Lower lobe of right lung (tissue), 2 donors: ENCODE measurements at regions not wholly inside any gene's neighbourhood (a gene's known extent, or its start where the extent isn't known, plus 50 kb on each side); places are given as distances from the start of the nearest gene placed in this dataset.

Source experiments
- ATAC-seq, 2 donors: fragments of 200-7000 bp; cut with Tn5 transposase; one replicate each; pipeline ENCODE4 v1.9.1; 2020 to 2022; ENCODE audit warnings: mild to moderate bottlenecking in 2 of 2, moderate library complexity in 2 of 2
- DNase-seq: peaks from one replicate; pipeline ENCODE4 v3.0.0-alpha.2; 2020
- H3K27ac ChIP-seq: fragments of 200-600 bp; one replicate; pipeline ENCODE4 v1.8.0; 2022
- H3K27me3 ChIP-seq: fragments of 200-600 bp; one replicate; pipeline ENCODE4 v1.8.0; 2022; ENCODE audit warnings: low read depth
- H3K36me3 ChIP-seq: fragments of 200-600 bp; one replicate; pipeline ENCODE4 v1.8.0; 2022; ENCODE audit warnings: mild to moderate bottlenecking
- H3K4me1 ChIP-seq: fragments of 200-600 bp; one replicate; pipeline ENCODE4 v1.8.0; 2022
- H3K4me3 ChIP-seq: fragments of 200-600 bp; one replicate; pipeline ENCODE4 v1.8.0; 2022; ENCODE audit warnings: mild to moderate bottlenecking
- H3K9me3 ChIP-seq: fragments of 200-600 bp; one replicate; pipeline ENCODE4 v1.8.0; 2022
- CTCF ChIP-seq: fragments of 200-600 bp; IDR thresholded peaks from one replicate; pipeline ENCODE4 v1.8.0; 2022; ENCODE audit warnings: antibody characterized with exemption, mild to moderate bottlenecking
- intact Hi-C: fragments of 100-400 bp; cut with DNase I; formaldehyde crosslinking; loops from one replicate; pipeline ENCODE4 v1.11.0; 2022
- donor health status: DM: no; HTN: yes; CAD: no; lungs with severe emphysema.

- H3K9me3 ChIP-seq = no peaks in the 10 kb centered on the region
- no peak for TF ChIP-seq CTCF
- H3K27ac ChIP-seq = no peak overlapping the region
- intact Hi-C loops = no loop called here
- DNase-seq (no peak), ATAC-seq (no peak)
- H3K4me3 ChIP-seq = no peak overlapping the region
- H3K36me3 ChIP-seq = no peaks in the 10 kb centered on the region
- H3K4me1 ChIP-seq = no peaks in the 10 kb centered on the region
- peaks cover 3% of the 10 kb centered on the region for H3K27me3 ChIP-seq
Measured at GRCh38 chr13:42680748-42681147, 100.6 kb upstream of the FAM216B start.

GRCh38 chr13:42681326-42682100 lies 99.9 kb upstream of the FAM216B start:
- no peak overlapping the region for H3K4me3 ChIP-seq
- no peak for TF ChIP-seq CTCF
- no peak for DNase-seq
- no peaks in the 10 kb centered on the region for H3K4me1 ChIP-seq
- no peak for ATAC-seq
- no peaks in the 10 kb centered on the region for H3K36me3 ChIP-seq
- no peaks in the 10 kb centered on the region for H3K9me3 ChIP-seq
- intact Hi-C loops = no loop called here
- no peak overlapping the region for H3K27ac ChIP-seq
- peaks cover 3% of the 10 kb centered on the region for H3K27me3 ChIP-seq

GRCh38 chr13:42684226-42684625 lies 97.2 kb upstream of the FAM216B start:
- intact Hi-C loops = no loop called here

GRCh38 chr13:42685751-42686150 lies 95.6 kb upstream of the FAM216B start:
- Histone ChIP-seq H3K36me3 (no peaks in the 10 kb centered on the region), H3K27ac (no peak overlapping the region), H3K27me3 (peaks cover 3% of the 10 kb centered on the region), H3K4me3 (no peak overlapping the region), H3K4me1 (no peaks in the 10 kb centered on the region), H3K9me3 (no peaks in the 10 kb centered on the region)
- TF ChIP-seq CTCF = no peak
- no peak for DNase-seq
- intact Hi-C loops = no loop called here
- ATAC-seq = no peak

More at GRCh38 chr13:42684226-42684625, 97.2 kb upstream of the FAM216B start:
- Histone ChIP-seq H3K27me3 (peaks cover 3% of the 10 kb centered on the region), H3K4me1 (no peaks in the 10 kb centered on the region), H3K4me3 (no peak overlapping the region), H3K27ac (no peak overlapping the region), H3K9me3 (no peaks in the 10 kb centered on the region), H3K36me3 (no peaks in the 10 kb centered on the region)
- no peak for DNase-seq
- no peak for TF ChIP-seq CTCF
- ATAC-seq = no peak

GRCh38 chr13:42686165-42686564 lies 95.2 kb upstream of the FAM216B start:
- intact Hi-C loops = no loop called here
- ATAC-seq (no peak), DNase-seq (no peak)
- Histone ChIP-seq H3K36me3 (no peaks in the 10 kb centered on the region), H3K4me3 (no peak overlapping the region), H3K27me3 (peaks cover 3% of the 10 kb centered on the region), H3K9me3 (no peaks in the 10 kb centered on the region), H3K27ac (no peak overlapping the region), H3K4me1 (no peaks in the 10 kb centered on the region)
- TF ChIP-seq CTCF = no peak
